A673 (cell line): ENCODE measurements at regions not wholly inside any gene's neighbourhood (a gene's known extent, or its start where the extent isn't known, plus 50 kb on each side); places are given as distances from the start of the nearest gene placed in this dataset.

ENCODE experiments used
- BruUV-seq: library from RNA; stranded (reverse); fragments of 400-500 nt; replicated peaks from 2 replicates; lab custom pipeline; 2021; lab: Mats Ljungman, UMichigan
- CTCF ChIA-PET: fragments of 300-600 bp; sonication (Branson Sonifier 250); formaldehyde crosslinking; loops from one replicate; lab custom pipeline; 2022; ENCODE audit warnings: antibody characterized with exemption; lab: Charles Lee
- POLR2A ChIA-PET: fragments of 300-600 bp; sonication (Branson Sonifier 250); formaldehyde crosslinking; loops from one replicate; lab custom pipeline; 2022; ENCODE audit warnings: antibody characterized with exemption; ENCODE audit not compliant: low non-redundant PET; lab: Charles Lee
- DNase-seq: peaks from one replicate; pipeline ENCODE4 v3.0.0-alpha.2; 2015; ENCODE audit warnings: low spot score
- H3K27ac ChIP-seq: fragments of 200-600 bp; sonication (generic); 2 replicates; pipeline ENCODE4 v1.5.1; 2016; ENCODE audit warnings: mixed run types, low read depth, mild to moderate bottlenecking, mixed read lengths, antibody characterized with exemption, low read length; ENCODE audit not compliant: poor library complexity, severe bottlenecking
- H3K27me3 ChIP-seq: fragments of 200-600 bp; sonication (generic); replicated peaks from 2 replicates; pipeline ENCODE4 v1.6.1; 2017; ENCODE audit warnings: mixed run types, low read depth, mild to moderate bottlenecking, mixed read lengths, antibody characterized with exemption, low read length; ENCODE audit not compliant: insufficient read depth, poor library complexity
- H3K36me3 ChIP-seq: fragments of 200-600 bp; sonication (generic); 2 replicates; pipeline ENCODE4 v1.6.1; 2016; ENCODE audit warnings: mixed run types, mild to moderate bottlenecking, mixed read lengths, antibody characterized with exemption, low read length; ENCODE audit not compliant: insufficient read depth, poor library complexity, severe bottlenecking
- H3K4me1 ChIP-seq: fragments of 200-600 bp; sonication (generic); 2 replicates; pipeline ENCODE4 v1.6.1; 2017; ENCODE audit warnings: mixed run types, mild to moderate bottlenecking, mixed read lengths, antibody characterized with exemption, low read length; ENCODE audit not compliant: insufficient read depth, poor library complexity, severe bottlenecking
- H3K4me3 ChIP-seq: fragments of 200-600 bp; sonication (generic); 2 replicates; pipeline ENCODE4 v1.5.1; 2016; ENCODE audit warnings: low read depth, mixed run types, mild to moderate bottlenecking, mixed read lengths, low read length; ENCODE audit not compliant: poor library complexity, severe bottlenecking
- H3K9me3 ChIP-seq: fragments of 200-600 bp; sonication (generic); 2 replicates; pipeline ENCODE4 v1.6.1; 2016; ENCODE audit warnings: mixed run types, low read depth, mild to moderate bottlenecking, mixed read lengths, antibody characterized with exemption, low read length; ENCODE audit not compliant: poor library complexity, severe bottlenecking
- CTCF ChIP-seq: fragments of 300-800, 200-600 bp; sonication (generic); conservative IDR thresholded peaks from 2 replicates; pipeline ENCODE4 v1.5.1; 2017; ENCODE audit warnings: low read depth, mild to moderate bottlenecking, antibody characterized with exemption, low read length, moderate library complexity, mixed read lengths
- EZH2 ChIP-seq: fragments of 200-600 bp; sonication (generic); IDR thresholded peaks from 2 replicates; pipeline ENCODE4 v1.6.1; 2017; ENCODE audit warnings: borderline replicate concordance, low read depth, mild to moderate bottlenecking, mixed read lengths, antibody characterized with exemption, low read length; ENCODE audit not compliant: poor library complexity, severe bottlenecking
- intact Hi-C: fragments of 100-400 bp; cut with micrococcal nuclease; formaldehyde crosslinking; loops from one replicate; pipeline ENCODE4 v1.10.0; 2022; ENCODE audit not compliant: unreplicated experiment

GRCh38 chr12:33669349-33669748 lies 229.7 kb upstream of the SYT10 start:
- no peak overlapping the region for H3K27ac ChIP-seq
- DNase-seq: no peak
- no peaks in the 10 kb centered on the region for H3K4me1 ChIP-seq
- intact Hi-C loops: no loop called here
- TF ChIP-seq CTCF: no peak
- no peaks in the 10 kb centered on the region for H3K36me3 ChIP-seq
- H3K4me3 ChIP-seq: no peak overlapping the region
- H3K9me3 ChIP-seq: peaks cover 7% of the 10 kb centered on the region
- H3K27me3 ChIP-seq: no peaks in the 10 kb centered on the region
- POLR2A ChIA-PET: no interaction called here
- CTCF ChIA-PET: no interaction called here
- no TSS peak for BruUV-seq

GRCh38 chr12:33670284-33670683 lies 230.7 kb upstream of the SYT10 start:
- ChIA-PET CTCF (no interaction called here), POLR2A (no interaction called here)
- Histone ChIP-seq H3K27me3 (no peaks in the 10 kb centered on the region), H3K4me1 (no peaks in the 10 kb centered on the region), H3K9me3 (peaks cover 7% of the 10 kb centered on the region), H3K36me3 (no peaks in the 10 kb centered on the region), H3K27ac (no peak overlapping the region), H3K4me3 (no peak overlapping the region)
- no TSS peak for BruUV-seq
- TF ChIP-seq CTCF (no peak), EZH2 (no peak)
- intact Hi-C loops: no loop called here
- DNase-seq: no peak

- TF ChIP-seq EZH2 (no peak), CTCF (no peak)
- no peaks in the 10 kb centered on the region for H3K27me3 ChIP-seq
- no peaks in the 10 kb centered on the region for H3K4me1 ChIP-seq
- H3K36me3 ChIP-seq: no peaks in the 10 kb centered on the region
- DNase-seq: no peak
- ChIA-PET CTCF (no interaction called here), POLR2A (no interaction called here)
- no peak overlapping the region for H3K4me3 ChIP-seq
- BruUV-seq: no TSS peak
- H3K27ac ChIP-seq: no peak overlapping the region
- intact Hi-C loops: no loop called here
- peaks cover 7% of the 10 kb centered on the region for H3K9me3 ChIP-seq
Measured at GRCh38 chr12:33671676-33672075, 232.1 kb upstream of the SYT10 start.
